Stomach (tissue), 8 donors: ENCODE measurements at regions not wholly inside any gene's neighbourhood (a gene's known extent, or its start where the extent isn't known, plus 50 kb on each side); places are given as distances from the start of the nearest gene placed in this dataset.

Experiments
- DNase-seq, 2 donors: peaks; one replicate each; pipeline versions ENCODE4 v3.0.0 to v3.0.0-alpha.2; 2013 to 2019
- H3K27ac ChIP-seq, 5 donors: fragments of 200-600 bp in 4 of 5; sonication (generic) in 4 of 5; one replicate each; pipeline ENCODE4 v1.5.1; 2013 to 2019; ENCODE audit warnings: mild to moderate bottlenecking in 1 of 5, moderate library complexity in 1 of 5
- H3K27me3 ChIP-seq, 3 donors: fragments of 200-600 bp; sonication (generic); one replicate each; pipeline ENCODE4 v1.5.1; 2017 to 2019; ENCODE audit warnings: mixed run types in 1 of 3
- H3K36me3 ChIP-seq, 4 donors: fragments of 200-600 bp; sonication (generic); 1 replicate in 3 of 4; 2 replicates in 1 of 4; pipeline ENCODE4 v1.5.1; 2016 to 2019
- H3K4me1 ChIP-seq, 4 donors: fragments of 200-600 bp; sonication (generic); one replicate each; pipeline ENCODE4 v1.5.1; 2016 to 2019
- H3K4me3 ChIP-seq, 4 donors: fragments of 200-600 bp; sonication (generic) in 3 of 4; one replicate each; pipeline ENCODE4 v1.5.1; 2016 to 2019; ENCODE audit warnings: mild to moderate bottlenecking in 1 of 4
- H3K9me3 ChIP-seq, 4 donors: fragments of 200-600 bp; sonication (generic); one replicate each; pipeline ENCODE4 v1.5.1; 2016 to 2019
- EP300 ChIP-seq: sonication (generic); formaldehyde crosslinking; IDR thresholded peaks from one replicate; pipeline ENCODE4 v1.6.1; 2017; ENCODE audit warnings: antibody characterized with exemption
- POLR2A ChIP-seq, 4 donors: fragments of 450-650 bp; IDR thresholded peaks; one replicate each; pipeline ENCODE4 v1.6.1; 2016; ENCODE audit warnings: antibody characterized with exemption in 4 of 4, control low read depth in 2 of 4, mild to moderate bottlenecking in 1 of 4, moderate library complexity in 1 of 4
- POLR2AphosphoS5 ChIP-seq, 3 donors: sonication (generic); formaldehyde crosslinking; IDR thresholded peaks; one replicate each; pipeline ENCODE4 v1.6.1; 2016; ENCODE audit warnings: antibody characterized with exemption in 3 of 3
- WGBS, 5 donors: extraction: QIAGEN DNeasy Blood & Tissue Kit in 3 of 5; methylation state at CpG; one replicate each; pipeline versions ENCODE4 v1.1.5 to v1.1.7; 2013 to 2018; 5-methylcytosine and 5-hydroxymethylcytosine counted together
- intact Hi-C: fragments of 100-400 bp; cut with DNase I; formaldehyde crosslinking; loops from one replicate; pipeline ENCODE4 v1.15.1; 2023; ENCODE audit warnings: low total_unique reads
- TF ChIP-seq, protein P1 (sequence below), 7 experiments: fragments of 450-650 bp in 4 of 7; fragments of 200-600 bp in 3 of 7; sonication (generic) in 3 of 7; IDR thresholded peaks; one replicate each; pipeline ENCODE4 v1.5.1; 2016 to 2019; ENCODE audit warnings: antibody characterized with exemption in 7 of 7, control low read depth in 2 of 7, mild to moderate bottlenecking in 1 of 7
- donor health status: healthy with polysubstance abuse.
- donor health status: Bipolar disorder and iron deficiency.
- donor health status: healthy.

DNA sequence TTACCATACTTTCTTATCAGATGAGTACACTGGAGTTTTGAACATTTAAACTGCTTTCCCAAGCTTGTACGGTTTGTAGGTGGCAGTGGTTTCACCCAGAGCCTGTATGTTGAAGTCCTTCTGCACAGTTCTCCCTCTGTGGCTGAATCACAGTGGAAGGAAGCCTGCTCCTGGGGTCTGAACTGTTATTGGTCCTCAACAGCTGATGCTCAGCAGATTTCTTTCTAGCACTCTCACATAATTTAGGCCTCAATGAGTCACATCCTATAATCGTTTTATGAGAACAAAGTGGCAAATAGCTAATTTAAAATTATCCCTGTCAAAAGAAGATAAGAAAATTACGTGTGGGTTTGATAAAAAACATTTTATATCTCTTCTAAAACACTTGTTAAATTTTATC, 229.7 kb downstream of the TLE4 start:
- Histone ChIP-seq H3K9me3 (no peaks in the 10 kb centered on the region), H3K4me3 (no peak overlapping the region), H3K27ac (no peak overlapping the region), H3K36me3 (no peaks in the 10 kb centered on the region), H3K27me3 (no peaks in the 10 kb centered on the region), H3K4me1 (peaks cover 0 to 18% (median 0%) of the 10 kb centered on the region in 4 donors)
- intact Hi-C loops, result no loop called here
- DNase-seq, result no peak
- TF ChIP-seq, protein P1, sequence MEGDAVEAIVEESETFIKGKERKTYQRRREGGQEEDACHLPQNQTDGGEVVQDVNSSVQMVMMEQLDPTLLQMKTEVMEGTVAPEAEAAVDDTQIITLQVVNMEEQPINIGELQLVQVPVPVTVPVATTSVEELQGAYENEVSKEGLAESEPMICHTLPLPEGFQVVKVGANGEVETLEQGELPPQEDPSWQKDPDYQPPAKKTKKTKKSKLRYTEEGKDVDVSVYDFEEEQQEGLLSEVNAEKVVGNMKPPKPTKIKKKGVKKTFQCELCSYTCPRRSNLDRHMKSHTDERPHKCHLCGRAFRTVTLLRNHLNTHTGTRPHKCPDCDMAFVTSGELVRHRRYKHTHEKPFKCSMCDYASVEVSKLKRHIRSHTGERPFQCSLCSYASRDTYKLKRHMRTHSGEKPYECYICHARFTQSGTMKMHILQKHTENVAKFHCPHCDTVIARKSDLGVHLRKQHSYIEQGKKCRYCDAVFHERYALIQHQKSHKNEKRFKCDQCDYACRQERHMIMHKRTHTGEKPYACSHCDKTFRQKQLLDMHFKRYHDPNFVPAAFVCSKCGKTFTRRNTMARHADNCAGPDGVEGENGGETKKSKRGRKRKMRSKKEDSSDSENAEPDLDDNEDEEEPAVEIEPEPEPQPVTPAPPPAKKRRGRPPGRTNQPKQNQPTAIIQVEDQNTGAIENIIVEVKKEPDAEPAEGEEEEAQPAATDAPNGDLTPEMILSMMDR (IDR thresholded peaks at IDR 0.05), result no peak
- TF ChIP-seq EP300 (no peak), POLR2A (IDR thresholded peaks at IDR 0.05) (no peak), POLR2AphosphoS5 (IDR thresholded peaks at IDR 0.05) (no peak)
- 55 to 71% (median 64%) methylated on average over 3 of the region's 3 CpGs for WGBS, 5 donors

DNA sequence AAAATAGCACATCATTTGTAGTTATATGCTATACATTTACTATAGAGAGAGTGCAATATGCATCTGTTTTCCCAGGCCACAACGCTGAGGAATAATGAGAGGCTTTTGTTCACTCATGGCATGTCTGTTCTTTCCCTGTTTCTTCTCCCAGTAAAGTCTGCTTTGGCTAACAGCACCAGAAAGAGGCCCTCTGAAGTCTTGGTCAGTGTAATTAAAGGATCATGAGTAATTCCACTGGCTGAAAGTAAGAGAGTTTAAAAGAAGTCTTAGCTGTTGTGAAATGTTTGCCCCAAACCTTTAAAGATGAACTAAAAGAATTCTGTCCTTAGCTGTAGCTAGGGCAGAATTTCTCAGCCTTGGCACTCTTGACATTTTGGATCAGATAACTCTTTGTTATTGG, 228.8 kb downstream of the TLE4 start:
- no peaks in the 10 kb centered on the region for H3K27me3 ChIP-seq
- no peaks in the 10 kb centered on the region for H3K36me3 ChIP-seq
- no peak for TF ChIP-seq EP300
- no peak for TF ChIP-seq POLR2A (IDR thresholded peaks at IDR 0.05)
- TF ChIP-seq POLR2AphosphoS5 (IDR thresholded peaks at IDR 0.05), result no peak
- TF ChIP-seq, protein P1 (IDR thresholded peaks at IDR 0.05), result no peak
- 52 to 81% (median 73%) methylated on average over 1 of the region's 1 CpG for WGBS, 5 donors
- intact Hi-C loops, result no loop called here
- peak in 1 of 2 donors; percentile 9 for DNase-seq
- peaks cover 0 to 18% (median 0%) of the 10 kb centered on the region in 4 donors for H3K4me1 ChIP-seq
- H3K4me3 ChIP-seq, result no peak overlapping the region
- no peak overlapping the region for H3K27ac ChIP-seq
- H3K9me3 ChIP-seq, result no peaks in the 10 kb centered on the region

DNA sequence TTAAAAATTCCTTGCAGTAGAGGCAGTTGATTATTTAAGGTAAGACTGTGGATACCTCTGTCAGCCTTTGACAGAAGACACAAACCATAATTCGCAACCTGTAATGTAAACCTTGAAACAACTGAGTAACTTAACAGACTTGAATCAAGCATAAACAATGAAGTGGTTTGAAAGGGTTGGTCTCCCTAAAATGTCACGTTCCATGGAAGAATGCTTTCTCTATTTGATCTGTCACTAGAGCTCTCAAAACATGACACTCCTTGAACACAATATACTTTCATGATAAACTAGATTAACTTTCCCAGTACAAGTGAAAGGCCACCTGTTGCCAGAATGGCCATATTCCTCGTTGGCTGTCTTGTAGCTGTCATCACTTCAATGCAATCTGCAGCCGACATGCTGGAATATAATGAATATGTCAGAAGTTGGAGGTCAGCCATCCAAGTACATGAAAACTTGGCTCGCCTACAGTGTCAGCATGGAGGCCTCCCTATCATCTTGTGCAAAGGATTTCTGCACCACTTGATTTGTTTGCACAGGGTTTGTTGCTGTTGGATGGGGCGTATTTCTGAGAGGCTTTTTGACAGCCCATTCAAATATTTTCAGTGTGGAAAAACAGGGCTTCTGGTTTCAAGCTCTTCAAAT, 228.0 kb downstream of the TLE4 start:
- TF ChIP-seq, protein P1 (IDR thresholded peaks at IDR 0.05), result no peak
- TF ChIP-seq POLR2A (IDR thresholded peaks at IDR 0.05) (no peak), EP300 (no peak), POLR2AphosphoS5 (IDR thresholded peaks at IDR 0.05) (no peak)
- H3K4me3 ChIP-seq, result no peak overlapping the region
- intact Hi-C loops, result no loop called here
- no peaks in the 10 kb centered on the region for H3K9me3 ChIP-seq
- 35 to 47% (median 39%) methylated on average over 6 of the region's 6 CpGs for WGBS, 5 donors
- no peaks in the 10 kb centered on the region for H3K36me3 ChIP-seq
- peak in 1 of 2 donors; percentile 59 for DNase-seq
- H3K4me1 ChIP-seq, result peaks cover 0 to 18% (median 0%) of the 10 kb centered on the region in 4 donors
- no peak overlapping the region for H3K27ac ChIP-seq
- no peaks in the 10 kb centered on the region for H3K27me3 ChIP-seq

DNA sequence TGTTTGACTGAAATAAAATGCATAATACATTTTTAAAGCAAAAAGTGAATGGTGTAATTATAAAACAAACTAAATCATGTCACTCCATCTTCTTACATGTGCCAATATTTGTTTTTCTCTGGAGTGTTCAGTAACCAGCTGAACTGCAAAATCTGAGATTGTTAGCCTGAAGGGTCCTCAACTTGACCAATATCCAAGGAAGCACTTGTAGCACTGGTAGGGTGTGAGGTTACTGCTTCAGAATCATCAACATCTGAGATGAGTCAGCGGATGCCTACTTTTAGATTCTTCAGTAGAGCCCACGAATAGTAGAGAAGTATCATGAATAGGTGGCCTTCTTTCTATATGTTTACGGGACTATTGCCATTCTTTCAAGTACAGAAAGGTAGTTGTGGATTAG, 226.7 kb downstream of the TLE4 start:
- Histone ChIP-seq H3K4me3 (no peak overlapping the region), H3K27ac (no peak overlapping the region), H3K27me3 (no peaks in the 10 kb centered on the region), H3K9me3 (no peaks in the 10 kb centered on the region), H3K4me1 (peaks cover 0 to 18% (median 0%) of the 10 kb centered on the region in 4 donors), H3K36me3 (no peaks in the 10 kb centered on the region)
- intact Hi-C loops, result no loop called here
- TF ChIP-seq, protein P1 (IDR thresholded peaks at IDR 0.05), result no peak
- no peak for TF ChIP-seq POLR2A (IDR thresholded peaks at IDR 0.05)
- no peak for TF ChIP-seq EP300
- TF ChIP-seq POLR2AphosphoS5 (IDR thresholded peaks at IDR 0.05), result no peak
- no peak for DNase-seq
- WGBS, 5 donors, result 90 to 98% (median 95%) methylated on average over 3 of the region's 3 CpGs
